Keratinocyte (primary cell): ENCODE measurements at regions not wholly inside any gene's neighbourhood (a gene's known extent, or its start where the extent isn't known, plus 50 kb on each side); places are given as distances from the start of the nearest gene placed in this dataset.

Experiments
- DNase-seq: peaks from one replicate; pipeline ENCODE4 v3.0.0-alpha.2; 2011; ENCODE audit warnings: low read depth, missing footprints, low spot score
- FAIRE-seq: peaks from 2 replicates; lab custom pipeline; 2011; peaks lifted over from hg19 to GRCh38; lab: Jason Lieb, UNC
- H2AFZ ChIP-seq: 2 replicates; pipeline ENCODE4 v1.6.0; 2012; ENCODE audit warnings: low read length, control low read depth, inconsistent platforms; ENCODE audit not compliant: control insufficient read depth
- H3K27ac ChIP-seq: 2 replicates; pipeline ENCODE4 v1.5.1; 2011; ENCODE audit warnings: low read length; ENCODE audit not compliant: control insufficient read depth, insufficient read depth
- H3K27me3 ChIP-seq: 3 replicates; pipeline ENCODE4 v1.6.0; 2011; ENCODE audit warnings: low read length; ENCODE audit not compliant: control insufficient read depth, insufficient read depth; ENCODE audit errors: extremely low read depth
- H3K36me3 ChIP-seq, 2 experiments: 2 replicates in 1 of 2; 3 replicates in 1 of 2; pipeline ENCODE4 v1.5.1; 2011; ENCODE audit warnings: low read length in 2 of 2, mild to moderate bottlenecking in 1 of 2; ENCODE audit not compliant: control insufficient read depth in 2 of 2, insufficient read depth in 2 of 2; ENCODE audit errors: extremely low read depth in 1 of 2
- H3K4me1 ChIP-seq: 3 replicates; pipeline ENCODE4 v1.5.1; 2011; ENCODE audit warnings: low read length; ENCODE audit not compliant: control insufficient read depth, insufficient read depth; ENCODE audit errors: extremely low read depth
- H3K4me2 ChIP-seq: 3 replicates; pipeline ENCODE4 v1.6.0; 2011; ENCODE audit warnings: low read depth, low read length; ENCODE audit not compliant: control insufficient read depth, insufficient read depth; ENCODE audit errors: extremely low read depth
- H3K4me3 ChIP-seq, 3 experiments: fragments of 200-600 bp in 1 of 3; sonication (generic) in 1 of 3; 2 replicates in 2 of 3; 3 replicates in 1 of 3; pipeline ENCODE4 v1.5.1; 2011 to 2016; ENCODE audit warnings: low read length in 3 of 3, mild to moderate bottlenecking in 3 of 3, control low read depth in 2 of 3, inconsistent platforms in 1 of 3, low read depth in 1 of 3, mixed read lengths in 1 of 3, mixed run types in 1 of 3, moderate library complexity in 1 of 3; ENCODE audit not compliant: control insufficient read depth in 2 of 3, insufficient read depth in 2 of 3; ENCODE audit errors: extremely low read depth in 1 of 3
- H3K79me2 ChIP-seq: 2 replicates; pipeline ENCODE4 v1.6.0; 2012; ENCODE audit warnings: low read length; ENCODE audit not compliant: control insufficient read depth, insufficient read depth
- H3K9ac ChIP-seq: 3 replicates; pipeline ENCODE4 v1.6.0; 2011; ENCODE audit warnings: low read length; ENCODE audit not compliant: control insufficient read depth, insufficient read depth; ENCODE audit errors: extremely low read depth
- H3K9me1 ChIP-seq: 3 replicates; pipeline ENCODE4 v1.6.0; 2011; ENCODE audit warnings: low read length; ENCODE audit not compliant: control insufficient read depth, insufficient read depth; ENCODE audit errors: extremely low read depth
- H3K9me3 ChIP-seq: 2 replicates; pipeline ENCODE4 v1.5.1; 2012; ENCODE audit warnings: low read depth, low read length; ENCODE audit not compliant: control insufficient read depth
- H4K20me1 ChIP-seq: 3 replicates; pipeline ENCODE4 v1.6.0; 2011; ENCODE audit warnings: low read length; ENCODE audit not compliant: control insufficient read depth, insufficient read depth; ENCODE audit errors: extremely low read depth
- EZH2 ChIP-seq: IDR thresholded peaks from one replicate; pipeline ENCODE4 v1.6.1; 2012; ENCODE audit warnings: inconsistent platforms, mild to moderate bottlenecking, low read length, moderate library complexity
- dilution Hi-C: fragments of 300-500 bp; cut with MboI; formaldehyde crosslinking; loops from one replicate; pipeline ENCODE4 v1.7.0; 2020; ENCODE audit warnings: low sequenced_read_pairs; ENCODE audit not compliant: extremely low pct_ligation_motif_present
- TF ChIP-seq, protein P1 (sequence below), 3 experiments: IDR thresholded peaks in 1 of 3; conservative IDR thresholded peaks in 1 of 3; optimal IDR thresholded peaks in 1 of 3; 2 replicates in 2 of 3; 3 replicates in 1 of 3; pipeline versions ENCODE3 to v1.5.1; 2011; ENCODE audit warnings: low read length in 3 of 3, mild to moderate bottlenecking in 3 of 3, moderate library complexity in 2 of 3, control low read depth in 1 of 3, inconsistent platforms in 1 of 3; ENCODE audit not compliant: insufficient read depth in 2 of 3; ENCODE audit errors: extremely low read depth in 1 of 3

DNA sequence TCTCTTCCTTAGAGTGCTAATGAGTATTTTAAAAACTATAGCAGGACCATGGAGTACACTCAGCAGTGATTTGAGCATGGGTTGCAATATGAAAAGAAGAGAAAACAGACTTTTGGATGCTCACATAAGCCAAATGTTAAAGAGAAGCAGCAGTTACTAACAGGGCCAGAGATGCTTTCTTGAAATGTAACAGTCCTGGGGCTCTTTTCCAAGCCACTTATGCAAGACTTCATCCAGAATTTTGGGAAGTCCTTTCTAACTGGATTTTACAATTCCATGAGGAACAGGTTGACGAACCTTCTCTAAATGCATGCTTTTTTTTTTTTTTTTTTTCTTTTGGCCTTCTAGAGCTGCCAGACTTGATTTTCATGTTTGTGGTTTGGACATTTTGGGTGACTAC lies 282.0 kb downstream of the SEC23IP start:
- Histone ChIP-seq H3K27me3 (no peaks in the 10 kb centered on the region), H2AFZ (no peak overlapping the region), H3K4me3 (no peak overlapping the region), H3K79me2 (no peaks in the 10 kb centered on the region), H3K9me1 (no peaks in the 10 kb centered on the region), H3K9ac (no peak overlapping the region), H4K20me1 (no peaks in the 10 kb centered on the region), H3K4me1 (no peaks in the 10 kb centered on the region), H3K9me3 (no peaks in the 10 kb centered on the region), H3K27ac (no peak overlapping the region), H3K4me2 (no peak overlapping the region), H3K36me3 (no peaks in the 10 kb centered on the region)
- dilution Hi-C loops = no loop called here
- no peak for FAIRE-seq
- TF ChIP-seq, protein P1, sequence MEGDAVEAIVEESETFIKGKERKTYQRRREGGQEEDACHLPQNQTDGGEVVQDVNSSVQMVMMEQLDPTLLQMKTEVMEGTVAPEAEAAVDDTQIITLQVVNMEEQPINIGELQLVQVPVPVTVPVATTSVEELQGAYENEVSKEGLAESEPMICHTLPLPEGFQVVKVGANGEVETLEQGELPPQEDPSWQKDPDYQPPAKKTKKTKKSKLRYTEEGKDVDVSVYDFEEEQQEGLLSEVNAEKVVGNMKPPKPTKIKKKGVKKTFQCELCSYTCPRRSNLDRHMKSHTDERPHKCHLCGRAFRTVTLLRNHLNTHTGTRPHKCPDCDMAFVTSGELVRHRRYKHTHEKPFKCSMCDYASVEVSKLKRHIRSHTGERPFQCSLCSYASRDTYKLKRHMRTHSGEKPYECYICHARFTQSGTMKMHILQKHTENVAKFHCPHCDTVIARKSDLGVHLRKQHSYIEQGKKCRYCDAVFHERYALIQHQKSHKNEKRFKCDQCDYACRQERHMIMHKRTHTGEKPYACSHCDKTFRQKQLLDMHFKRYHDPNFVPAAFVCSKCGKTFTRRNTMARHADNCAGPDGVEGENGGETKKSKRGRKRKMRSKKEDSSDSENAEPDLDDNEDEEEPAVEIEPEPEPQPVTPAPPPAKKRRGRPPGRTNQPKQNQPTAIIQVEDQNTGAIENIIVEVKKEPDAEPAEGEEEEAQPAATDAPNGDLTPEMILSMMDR (optimal IDR thresholded peaks at IDR 0.05 in 1 of 3, IDR thresholded peaks at IDR 0.05 in 1 of 3, conservative IDR thresholded peaks at IDR 0.05 in 1 of 3; ENCODE audit: extremely low read depth in 1 of 3, insufficient read depth in 2 of 3, low read length in 3 of 3) = no peak
- TF ChIP-seq EZH2 = no peak
- no peak for DNase-seq

DNA sequence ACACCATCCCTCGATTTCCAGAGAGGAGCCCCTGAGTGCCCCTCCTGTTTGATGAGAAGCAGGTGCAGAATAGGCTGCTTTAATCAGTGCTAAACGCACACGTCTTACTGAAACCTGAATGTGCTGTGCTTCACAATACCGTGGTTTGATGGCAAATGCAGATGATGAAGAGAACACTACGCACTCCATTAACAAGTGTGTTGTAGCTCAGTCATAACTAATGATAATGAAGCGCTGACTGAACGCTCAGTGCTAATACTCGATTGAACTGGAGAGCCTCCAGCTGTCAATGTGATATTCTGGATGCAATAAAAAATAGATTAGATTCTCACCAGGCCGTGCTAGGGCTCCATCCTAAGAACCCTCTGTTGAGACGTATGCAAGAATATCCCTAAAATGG lies 279.7 kb upstream of the PLPP4 start:
- TF ChIP-seq, protein P1 (optimal IDR thresholded peaks at IDR 0.05 in 1 of 3, IDR thresholded peaks at IDR 0.05 in 1 of 3, conservative IDR thresholded peaks at IDR 0.05 in 1 of 3; ENCODE audit: extremely low read depth in 1 of 3, insufficient read depth in 2 of 3, low read length in 3 of 3) = no peak
- no peak for TF ChIP-seq EZH2
- H4K20me1 ChIP-seq = no peaks in the 10 kb centered on the region
- no peak for DNase-seq
- no peaks in the 10 kb centered on the region for H3K27me3 ChIP-seq
- H3K9me3 ChIP-seq = no peaks in the 10 kb centered on the region
- H3K9ac ChIP-seq = no peak overlapping the region
- no peak overlapping the region for H3K4me3 ChIP-seq
- no peak overlapping the region for H2AFZ ChIP-seq
- FAIRE-seq = no peak
- no peaks in the 10 kb centered on the region for H3K79me2 ChIP-seq
- H3K9me1 ChIP-seq = no peaks in the 10 kb centered on the region
- no peak overlapping the region for H3K27ac ChIP-seq
- H3K4me2 ChIP-seq = no peak overlapping the region
- no peaks in the 10 kb centered on the region for H3K36me3 ChIP-seq
- dilution Hi-C loops = no loop called here
- no peaks in the 10 kb centered on the region for H3K4me1 ChIP-seq
